H9 (cell line): ENCODE measurements at regions not wholly inside any gene's neighbourhood (a gene's known extent, or its start where the extent isn't known, plus 50 kb on each side); places are given as distances from the start of the nearest gene placed in this dataset.

ENCODE experiments used
- DNase-seq: peaks from one replicate; pipeline ENCODE4 v3.0.0-alpha.2; 2017
- H2AFZ ChIP-seq: one replicate; pipeline ENCODE4 v1.6.1; 2013; ENCODE audit warnings: mild to moderate bottlenecking, low read length, control low read depth, moderate library complexity
- H2AK5ac ChIP-seq: 2 replicates; pipeline ENCODE4 v1.6.1; 2013; ENCODE audit warnings: low read length, control low read depth, mixed read lengths; ENCODE audit not compliant: insufficient read length
- H2BK120ac ChIP-seq: one replicate; pipeline ENCODE4 v1.6.1; 2013; ENCODE audit warnings: low read depth, mild to moderate bottlenecking, low read length, control low read depth, inconsistent platforms; ENCODE audit not compliant: poor library complexity, severe bottlenecking
- H2BK12ac ChIP-seq: 2 replicates; pipeline ENCODE4 v1.6.1; 2013; ENCODE audit warnings: low read length, control low read depth, mixed read lengths, low read depth; ENCODE audit not compliant: insufficient read length
- H2BK15ac ChIP-seq: 2 replicates; pipeline ENCODE4 v1.6.1; 2013; ENCODE audit warnings: low read depth, low read length, control low read depth
- H2BK20ac ChIP-seq: one replicate; pipeline ENCODE4 v1.6.1; 2013; ENCODE audit warnings: low read depth, mild to moderate bottlenecking, low read length, control low read depth, inconsistent platforms; ENCODE audit not compliant: poor library complexity, severe bottlenecking
- H2BK5ac ChIP-seq: 2 replicates; pipeline ENCODE4 v1.6.1; 2013; ENCODE audit warnings: low read length, control low read depth, mixed read lengths; ENCODE audit not compliant: insufficient read length
- H3K14ac ChIP-seq: 2 replicates; pipeline ENCODE4 v1.6.1; 2013; ENCODE audit warnings: low read length, control low read depth; ENCODE audit not compliant: insufficient read depth
- H3K18ac ChIP-seq: 2 replicates; pipeline ENCODE4 v1.6.1; 2013; ENCODE audit warnings: low read depth, mild to moderate bottlenecking, mixed read lengths, low read length, control low read depth; ENCODE audit not compliant: insufficient read length
- H3K23ac ChIP-seq: 2 replicates; pipeline ENCODE4 v1.6.1; 2013; ENCODE audit warnings: low read length, control low read depth, mixed read lengths, low read depth; ENCODE audit not compliant: insufficient read length
- H3K23me2 ChIP-seq: 2 replicates; pipeline ENCODE4 v1.6.1; 2013; ENCODE audit warnings: low read depth, mild to moderate bottlenecking, mixed read lengths, low read length, control low read depth; ENCODE audit not compliant: insufficient read length, poor library complexity, severe bottlenecking
- H3K27ac ChIP-seq: 2 replicates; pipeline ENCODE4 v1.5.1; 2013; ENCODE audit warnings: low read length, control low read depth, mixed read lengths, low read depth; ENCODE audit not compliant: insufficient read length
- H3K27me3 ChIP-seq: 2 replicates; pipeline ENCODE4 v1.6.1; 2013; ENCODE audit warnings: low read length, control low read depth, inconsistent platforms; ENCODE audit not compliant: insufficient read depth
- H3K4ac ChIP-seq: 2 replicates; pipeline ENCODE4 v1.6.1; 2013; ENCODE audit warnings: low read depth, mild to moderate bottlenecking, control low read depth, inconsistent platforms, low read length, moderate library complexity
- H3K4me1 ChIP-seq: 2 replicates; pipeline ENCODE4 v1.6.1; 2013; ENCODE audit warnings: low read length, control low read depth, inconsistent platforms; ENCODE audit not compliant: insufficient read depth
- H3K4me2 ChIP-seq: 2 replicates; pipeline ENCODE4 v1.6.1; 2013; ENCODE audit warnings: low read length, control low read depth, mixed read lengths; ENCODE audit not compliant: insufficient read length, insufficient read depth
- H3K56ac ChIP-seq: 2 replicates; pipeline ENCODE4 v1.6.1; 2013; ENCODE audit warnings: low read depth, mild to moderate bottlenecking, mixed read lengths, low read length, control low read depth; ENCODE audit not compliant: insufficient read length
- H3K79me1 ChIP-seq: 2 replicates; pipeline ENCODE4 v1.6.1; 2013; ENCODE audit warnings: low read depth, mild to moderate bottlenecking, moderate library complexity, low read length, control low read depth, inconsistent platforms; ENCODE audit not compliant: insufficient read depth, poor library complexity, severe bottlenecking
- H3K79me2 ChIP-seq: 2 replicates; pipeline ENCODE4 v1.6.1; 2013; ENCODE audit warnings: low read length, control low read depth, inconsistent platforms; ENCODE audit not compliant: insufficient read depth
- H3K9ac ChIP-seq: 2 replicates; pipeline ENCODE4 v1.6.1; 2013; ENCODE audit warnings: low read length, control low read depth, mixed read lengths; ENCODE audit not compliant: insufficient read length; ENCODE audit errors: extremely low read depth
- H3K9me3 ChIP-seq: one replicate; pipeline ENCODE4 v1.6.1; 2013; ENCODE audit warnings: low read depth, low read length, inconsistent platforms; ENCODE audit not compliant: control insufficient read depth
- H3T11ph ChIP-seq: one replicate; pipeline ENCODE4 v1.6.1; 2013; ENCODE audit warnings: mild to moderate bottlenecking, low read length, control low read depth, inconsistent platforms
- H4K20me1 ChIP-seq: one replicate; pipeline ENCODE4 v1.6.1; 2013; ENCODE audit not compliant: control insufficient read depth, insufficient read length, insufficient read depth
- H4K5ac ChIP-seq: 2 replicates; pipeline ENCODE4 v1.6.1; 2013; ENCODE audit warnings: low read depth, mild to moderate bottlenecking, mixed read lengths, low read length, control low read depth; ENCODE audit not compliant: insufficient read length
- H4K8ac ChIP-seq: replicated peaks from 2 replicates; pipeline ENCODE4 v1.6.1; 2013; ENCODE audit warnings: low read length, control low read depth, mixed read lengths, low read depth; ENCODE audit not compliant: insufficient read length
- H4K91ac ChIP-seq: 2 replicates; pipeline ENCODE4 v1.6.1; 2013; ENCODE audit warnings: low read depth, mild to moderate bottlenecking, moderate library complexity, mixed read lengths, low read length, control low read depth; ENCODE audit not compliant: insufficient read length
- H3K27ac Mint-ChIP-seq, 3 experiments: 2 replicates in 2 of 3; 3 replicates in 1 of 3; pipeline ENCODE4 v1.8.0; 2020 to 2021; ENCODE audit warnings: mixed read lengths in 3 of 3, mild to moderate bottlenecking in 1 of 3, moderate library complexity in 1 of 3
- H3K27me3 Mint-ChIP-seq: 2 replicates; pipeline ENCODE4 v1.8.0; 2021; ENCODE audit warnings: low read depth, mild to moderate bottlenecking, moderate library complexity, mixed read lengths
- H3K36me3 Mint-ChIP-seq, 3 experiments: 2 replicates in 2 of 3; 3 replicates in 1 of 3; pipeline ENCODE4 v1.8.0; 2020 to 2021; ENCODE audit warnings: low read depth in 3 of 3, mixed read lengths in 3 of 3; ENCODE audit not compliant: insufficient read depth in 1 of 3
- H3K4me1 Mint-ChIP-seq, 2 experiments: 2 replicates each; pipeline ENCODE4 v1.8.0; 2020; ENCODE audit warnings: mixed read lengths in 2 of 2
- H3K4me3 Mint-ChIP-seq, 2 experiments: 2 replicates in 1 of 2; 3 replicates in 1 of 2; pipeline ENCODE4 v1.8.0; 2020 to 2021; ENCODE audit warnings: mild to moderate bottlenecking in 2 of 2, mixed read lengths in 2 of 2, moderate library complexity in 1 of 2
- H3K9me3 Mint-ChIP-seq, 2 experiments: 2 replicates in 1 of 2; 3 replicates in 1 of 2; pipeline ENCODE4 v1.8.0; 2020; ENCODE audit warnings: mild to moderate bottlenecking in 2 of 2, mixed read lengths in 2 of 2, moderate library complexity in 1 of 2
- WGBS: extraction: QIAGEN DNeasy Blood & Tissue Kit; methylation state at CpG from one replicate; pipeline ENCODE4 v1.1.7; 2013; ENCODE audit warnings: missing lambda C conversion rate, low lambda C conversion rate, mixed read lengths; ENCODE audit not compliant: insufficient read length; ENCODE audit errors: extremely low coverage; 5-methylcytosine and 5-hydroxymethylcytosine counted together
- TF ChIP-seq, protein P1 (sequence below): fragments of 200-600 bp; sonication (generic); conservative IDR thresholded peaks from 3 replicates; pipeline ENCODE4 v1.8.0; 2021; ENCODE audit warnings: antibody characterized with exemption, mild to moderate bottlenecking

DNA sequence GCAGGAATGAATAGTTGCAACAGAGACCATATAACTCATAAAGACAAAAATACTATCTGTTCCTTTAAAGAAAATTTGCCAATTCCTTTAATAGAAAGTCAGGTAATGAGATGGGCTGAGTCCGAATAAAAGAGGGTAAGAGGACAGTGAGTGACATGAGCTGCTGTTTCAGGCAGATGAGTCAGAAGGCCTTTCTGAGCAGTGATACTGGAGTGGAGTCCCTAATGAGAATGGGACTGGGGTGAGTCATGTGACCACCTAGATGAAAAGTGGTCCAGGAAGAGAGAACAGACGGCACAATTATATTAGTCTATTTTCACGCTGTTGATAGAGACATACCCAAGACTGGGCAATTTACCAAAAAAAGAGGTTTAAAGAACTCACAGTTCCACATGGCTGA is 393.7 kb downstream of the BCL11B start:
- Histone ChIP-seq H4K5ac (no peak overlapping the region), H2BK12ac (no peak overlapping the region), H3K27ac (no peak overlapping the region), H3K23ac (no peak overlapping the region), H3K56ac (no peak overlapping the region), H3K14ac (no peak overlapping the region), H2AFZ (no peak overlapping the region), H4K20me1 (no peaks in the 10 kb centered on the region), H4K91ac (no peak overlapping the region), H3K4me1 (no peaks in the 10 kb centered on the region), H3K79me2 (no peaks in the 10 kb centered on the region), H3K27me3 (no peaks in the 10 kb centered on the region), H2BK15ac (no peak overlapping the region), H2BK20ac (no peak overlapping the region), H3K4me2 (no peak overlapping the region), H3K9ac (no peak overlapping the region), H2BK120ac (no peak overlapping the region), H3K79me1 (no peaks in the 10 kb centered on the region), H3K9me3 (no peaks in the 10 kb centered on the region), H3K18ac (no peak overlapping the region), H3T11ph (no peak overlapping the region), H3K4ac (no peak overlapping the region), H4K8ac (no peak overlapping the region), H2AK5ac (no peak overlapping the region), H3K23me2 (no peaks in the 10 kb centered on the region), H2BK5ac (no peak overlapping the region)
- H3K4me3 Mint-ChIP-seq: no peak overlapping the region
- TF ChIP-seq, protein P1, sequence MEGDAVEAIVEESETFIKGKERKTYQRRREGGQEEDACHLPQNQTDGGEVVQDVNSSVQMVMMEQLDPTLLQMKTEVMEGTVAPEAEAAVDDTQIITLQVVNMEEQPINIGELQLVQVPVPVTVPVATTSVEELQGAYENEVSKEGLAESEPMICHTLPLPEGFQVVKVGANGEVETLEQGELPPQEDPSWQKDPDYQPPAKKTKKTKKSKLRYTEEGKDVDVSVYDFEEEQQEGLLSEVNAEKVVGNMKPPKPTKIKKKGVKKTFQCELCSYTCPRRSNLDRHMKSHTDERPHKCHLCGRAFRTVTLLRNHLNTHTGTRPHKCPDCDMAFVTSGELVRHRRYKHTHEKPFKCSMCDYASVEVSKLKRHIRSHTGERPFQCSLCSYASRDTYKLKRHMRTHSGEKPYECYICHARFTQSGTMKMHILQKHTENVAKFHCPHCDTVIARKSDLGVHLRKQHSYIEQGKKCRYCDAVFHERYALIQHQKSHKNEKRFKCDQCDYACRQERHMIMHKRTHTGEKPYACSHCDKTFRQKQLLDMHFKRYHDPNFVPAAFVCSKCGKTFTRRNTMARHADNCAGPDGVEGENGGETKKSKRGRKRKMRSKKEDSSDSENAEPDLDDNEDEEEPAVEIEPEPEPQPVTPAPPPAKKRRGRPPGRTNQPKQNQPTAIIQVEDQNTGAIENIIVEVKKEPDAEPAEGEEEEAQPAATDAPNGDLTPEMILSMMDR: no peak
- no CpG with 5 or more reads among the region's 3 CpGs for WGBS
- H3K9me3 Mint-ChIP-seq: peaks cover 5 to 7% of the 10 kb centered on the region in 2 experiments; a peak in 4 of 5 replicates
- H3K27ac Mint-ChIP-seq: no peak overlapping the region
- no peak for DNase-seq
- H3K27me3 Mint-ChIP-seq: no peaks in the 10 kb centered on the region; the same call in 1 of the 2 replicates
- H3K4me1 Mint-ChIP-seq: no peaks in the 10 kb centered on the region
- H3K36me3 Mint-ChIP-seq: peaks cover 2 to 8% (median 5%) of the 10 kb centered on the region in 3 experiments; a peak in 5 of 7 replicates
